ENCODE measurements at regions not wholly inside any gene's neighbourhood (a gene's known extent, or its start where the extent isn't known, plus 50 kb on each side); places are given as distances from the start of the nearest gene placed in this dataset.

DNA sequence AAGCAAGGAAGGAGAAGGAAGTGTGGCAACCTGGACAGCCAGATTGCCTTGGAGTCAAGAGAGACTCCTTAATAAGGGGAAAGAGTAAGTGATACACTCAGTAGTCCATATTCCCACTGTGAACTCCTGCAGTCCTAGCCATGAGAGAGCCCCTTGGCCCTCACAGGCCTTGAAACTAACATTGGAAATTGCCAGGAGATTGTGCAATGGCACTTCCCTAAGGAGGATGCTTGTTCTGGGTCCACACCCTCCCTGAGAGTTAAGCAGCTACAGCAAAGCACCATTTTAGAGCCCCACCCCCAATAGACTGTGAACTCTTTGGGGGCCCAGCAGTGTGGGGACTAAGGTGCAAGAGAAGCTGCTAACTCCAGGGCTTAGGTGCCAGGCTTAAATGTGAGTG is 367.7 kb upstream of the CAMK1G start:
- TF ChIP-seq, protein P1, sequence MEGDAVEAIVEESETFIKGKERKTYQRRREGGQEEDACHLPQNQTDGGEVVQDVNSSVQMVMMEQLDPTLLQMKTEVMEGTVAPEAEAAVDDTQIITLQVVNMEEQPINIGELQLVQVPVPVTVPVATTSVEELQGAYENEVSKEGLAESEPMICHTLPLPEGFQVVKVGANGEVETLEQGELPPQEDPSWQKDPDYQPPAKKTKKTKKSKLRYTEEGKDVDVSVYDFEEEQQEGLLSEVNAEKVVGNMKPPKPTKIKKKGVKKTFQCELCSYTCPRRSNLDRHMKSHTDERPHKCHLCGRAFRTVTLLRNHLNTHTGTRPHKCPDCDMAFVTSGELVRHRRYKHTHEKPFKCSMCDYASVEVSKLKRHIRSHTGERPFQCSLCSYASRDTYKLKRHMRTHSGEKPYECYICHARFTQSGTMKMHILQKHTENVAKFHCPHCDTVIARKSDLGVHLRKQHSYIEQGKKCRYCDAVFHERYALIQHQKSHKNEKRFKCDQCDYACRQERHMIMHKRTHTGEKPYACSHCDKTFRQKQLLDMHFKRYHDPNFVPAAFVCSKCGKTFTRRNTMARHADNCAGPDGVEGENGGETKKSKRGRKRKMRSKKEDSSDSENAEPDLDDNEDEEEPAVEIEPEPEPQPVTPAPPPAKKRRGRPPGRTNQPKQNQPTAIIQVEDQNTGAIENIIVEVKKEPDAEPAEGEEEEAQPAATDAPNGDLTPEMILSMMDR (conservative IDR thresholded peaks at IDR 0.05; ENCODE audit: low read depth in 2 of 2), result no peak
- TF ChIP-seq EZH2 (IDR thresholded peaks at IDR 0.05; ENCODE audit: low read depth, unreplicated experiment) (no peak), POLR2AphosphoS5 (IDR thresholded peaks at IDR 0.05; ENCODE audit: low read depth) (no peak), ZNF331 (CRISPR knock-in tag; IDR thresholded peaks at IDR 0.05; ENCODE audit: low read depth) (no peak), EZH2phosphoT487 (IDR thresholded peaks at IDR 0.05; ENCODE audit: unreplicated experiment) (no peak), JUNB (IDR thresholded peaks at IDR 0.05; ENCODE audit: unreplicated experiment) (no peak), CREB1 (CRISPR knock-in tag; IDR thresholded peaks at IDR 0.05; ENCODE audit: low read depth) (no peak), NANOG (IDR thresholded peaks at IDR 0.05; ENCODE audit: borderline replicate concordance) (no peak), STAT1 (IDR thresholded peaks at IDR 0.05; ENCODE audit: unreplicated experiment) (no peak)
- TF ChIP-seq, protein P2, sequence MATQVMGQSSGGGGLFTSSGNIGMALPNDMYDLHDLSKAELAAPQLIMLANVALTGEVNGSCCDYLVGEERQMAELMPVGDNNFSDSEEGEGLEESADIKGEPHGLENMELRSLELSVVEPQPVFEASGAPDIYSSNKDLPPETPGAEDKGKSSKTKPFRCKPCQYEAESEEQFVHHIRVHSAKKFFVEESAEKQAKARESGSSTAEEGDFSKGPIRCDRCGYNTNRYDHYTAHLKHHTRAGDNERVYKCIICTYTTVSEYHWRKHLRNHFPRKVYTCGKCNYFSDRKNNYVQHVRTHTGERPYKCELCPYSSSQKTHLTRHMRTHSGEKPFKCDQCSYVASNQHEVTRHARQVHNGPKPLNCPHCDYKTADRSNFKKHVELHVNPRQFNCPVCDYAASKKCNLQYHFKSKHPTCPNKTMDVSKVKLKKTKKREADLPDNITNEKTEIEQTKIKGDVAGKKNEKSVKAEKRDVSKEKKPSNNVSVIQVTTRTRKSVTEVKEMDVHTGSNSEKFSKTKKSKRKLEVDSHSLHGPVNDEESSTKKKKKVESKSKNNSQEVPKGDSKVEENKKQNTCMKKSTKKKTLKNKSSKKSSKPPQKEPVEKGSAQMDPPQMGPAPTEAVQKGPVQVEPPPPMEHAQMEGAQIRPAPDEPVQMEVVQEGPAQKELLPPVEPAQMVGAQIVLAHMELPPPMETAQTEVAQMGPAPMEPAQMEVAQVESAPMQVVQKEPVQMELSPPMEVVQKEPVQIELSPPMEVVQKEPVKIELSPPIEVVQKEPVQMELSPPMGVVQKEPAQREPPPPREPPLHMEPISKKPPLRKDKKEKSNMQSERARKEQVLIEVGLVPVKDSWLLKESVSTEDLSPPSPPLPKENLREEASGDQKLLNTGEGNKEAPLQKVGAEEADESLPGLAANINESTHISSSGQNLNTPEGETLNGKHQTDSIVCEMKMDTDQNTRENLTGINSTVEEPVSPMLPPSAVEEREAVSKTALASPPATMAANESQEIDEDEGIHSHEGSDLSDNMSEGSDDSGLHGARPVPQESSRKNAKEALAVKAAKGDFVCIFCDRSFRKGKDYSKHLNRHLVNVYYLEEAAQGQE (IDR thresholded peaks at IDR 0.05; ENCODE audit: unreplicated experiment), result no peak
- TF ChIP-seq, protein P3, sequence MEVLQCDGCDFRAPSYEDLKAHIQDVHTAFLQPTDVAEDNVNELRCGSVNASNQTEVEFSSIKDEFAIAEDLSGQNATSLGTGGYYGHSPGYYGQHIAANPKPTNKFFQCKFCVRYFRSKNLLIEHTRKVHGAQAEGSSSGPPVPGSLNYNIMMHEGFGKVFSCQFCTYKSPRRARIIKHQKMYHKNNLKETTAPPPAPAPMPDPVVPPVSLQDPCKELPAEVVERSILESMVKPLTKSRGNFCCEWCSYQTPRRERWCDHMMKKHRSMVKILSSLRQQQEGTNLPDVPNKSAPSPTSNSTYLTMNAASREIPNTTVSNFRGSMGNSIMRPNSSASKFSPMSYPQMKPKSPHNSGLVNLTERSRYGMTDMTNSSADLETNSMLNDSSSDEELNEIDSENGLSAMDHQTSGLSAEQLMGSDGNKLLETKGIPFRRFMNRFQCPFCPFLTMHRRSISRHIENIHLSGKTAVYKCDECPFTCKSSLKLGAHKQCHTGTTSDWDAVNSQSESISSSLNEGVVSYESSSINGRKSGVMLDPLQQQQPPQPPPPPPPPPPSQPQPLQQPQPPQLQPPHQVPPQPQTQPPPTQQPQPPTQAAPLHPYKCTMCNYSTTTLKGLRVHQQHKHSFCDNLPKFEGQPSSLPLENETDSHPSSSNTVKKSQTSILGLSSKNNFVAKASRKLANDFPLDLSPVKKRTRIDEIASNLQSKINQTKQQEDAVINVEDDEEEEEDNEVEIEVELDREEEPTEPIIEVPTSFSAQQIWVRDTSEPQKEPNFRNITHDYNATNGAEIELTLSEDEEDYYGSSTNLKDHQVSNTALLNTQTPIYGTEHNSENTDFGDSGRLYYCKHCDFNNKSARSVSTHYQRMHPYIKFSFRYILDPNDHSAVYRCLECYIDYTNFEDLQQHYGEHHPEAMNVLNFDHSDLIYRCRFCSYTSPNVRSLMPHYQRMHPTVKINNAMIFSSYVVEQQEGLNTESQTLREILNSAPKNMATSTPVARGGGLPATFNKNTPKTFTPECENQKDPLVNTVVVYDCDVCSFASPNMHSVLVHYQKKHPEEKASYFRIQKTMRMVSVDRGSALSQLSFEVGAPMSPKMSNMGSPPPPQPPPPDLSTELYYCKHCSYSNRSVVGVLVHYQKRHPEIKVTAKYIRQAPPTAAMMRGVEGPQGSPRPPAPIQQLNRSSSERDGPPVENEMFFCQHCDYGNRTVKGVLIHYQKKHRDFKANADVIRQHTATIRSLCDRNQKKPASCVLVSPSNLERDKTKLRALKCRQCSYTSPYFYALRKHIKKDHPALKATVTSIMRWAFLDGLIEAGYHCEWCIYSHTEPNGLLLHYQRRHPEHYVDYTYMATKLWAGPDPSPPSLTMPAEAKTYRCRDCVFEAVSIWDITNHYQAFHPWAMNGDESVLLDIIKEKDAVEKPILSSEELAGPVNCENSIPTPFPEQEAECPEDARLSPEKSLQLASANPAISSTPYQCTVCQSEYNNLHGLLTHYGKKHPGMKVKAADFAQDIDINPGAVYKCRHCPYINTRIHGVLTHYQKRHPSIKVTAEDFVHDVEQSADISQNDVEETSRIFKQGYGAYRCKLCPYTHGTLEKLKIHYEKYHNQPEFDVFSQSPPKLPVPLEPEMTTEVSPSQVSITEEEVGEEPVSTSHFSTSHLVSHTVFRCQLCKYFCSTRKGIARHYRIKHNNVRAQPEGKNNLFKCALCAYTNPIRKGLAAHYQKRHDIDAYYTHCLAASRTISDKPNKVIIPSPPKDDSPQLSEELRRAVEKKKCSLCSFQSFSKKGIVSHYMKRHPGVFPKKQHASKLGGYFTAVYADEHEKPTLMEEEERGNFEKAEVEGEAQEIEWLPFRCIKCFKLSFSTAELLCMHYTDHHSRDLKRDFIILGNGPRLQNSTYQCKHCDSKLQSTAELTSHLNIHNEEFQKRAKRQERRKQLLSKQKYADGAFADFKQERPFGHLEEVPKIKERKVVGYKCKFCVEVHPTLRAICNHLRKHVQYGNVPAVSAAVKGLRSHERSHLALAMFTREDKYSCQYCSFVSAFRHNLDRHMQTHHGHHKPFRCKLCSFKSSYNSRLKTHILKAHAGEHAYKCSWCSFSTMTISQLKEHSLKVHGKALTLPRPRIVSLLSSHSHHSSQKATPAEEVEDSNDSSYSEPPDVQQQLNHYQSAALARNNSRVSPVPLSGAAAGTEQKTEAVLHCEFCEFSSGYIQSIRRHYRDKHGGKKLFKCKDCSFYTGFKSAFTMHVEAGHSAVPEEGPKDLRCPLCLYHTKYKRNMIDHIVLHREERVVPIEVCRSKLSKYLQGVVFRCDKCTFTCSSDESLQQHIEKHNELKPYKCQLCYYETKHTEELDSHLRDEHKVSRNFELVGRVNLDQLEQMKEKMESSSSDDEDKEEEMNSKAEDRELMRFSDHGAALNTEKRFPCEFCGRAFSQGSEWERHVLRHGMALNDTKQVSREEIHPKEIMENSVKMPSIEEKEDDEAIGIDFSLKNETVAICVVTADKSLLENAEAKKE (CRISPR knock-in tag; IDR thresholded peaks at IDR 0.05), result no peak
- TF ChIP-seq, protein P4, sequence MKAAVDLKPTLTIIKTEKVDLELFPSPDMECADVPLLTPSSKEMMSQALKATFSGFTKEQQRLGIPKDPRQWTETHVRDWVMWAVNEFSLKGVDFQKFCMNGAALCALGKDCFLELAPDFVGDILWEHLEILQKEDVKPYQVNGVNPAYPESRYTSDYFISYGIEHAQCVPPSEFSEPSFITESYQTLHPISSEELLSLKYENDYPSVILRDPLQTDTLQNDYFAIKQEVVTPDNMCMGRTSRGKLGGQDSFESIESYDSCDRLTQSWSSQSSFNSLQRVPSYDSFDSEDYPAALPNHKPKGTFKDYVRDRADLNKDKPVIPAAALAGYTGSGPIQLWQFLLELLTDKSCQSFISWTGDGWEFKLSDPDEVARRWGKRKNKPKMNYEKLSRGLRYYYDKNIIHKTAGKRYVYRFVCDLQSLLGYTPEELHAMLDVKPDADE (IDR thresholded peaks at IDR 0.05), result no peak

Data from GM23338 (cell line).